HEK293 (cell line): ENCODE measurements at regions not wholly inside any gene's neighbourhood (a gene's known extent, or its start where the extent isn't known, plus 50 kb on each side); places are given as distances from the start of the nearest gene placed in this dataset.

Experiments
- CTCF ChIA-PET: fragments of 350-600 bp; formaldehyde crosslinking; extraction: SDS; loops from one replicate; lab custom pipeline; 2021; ENCODE audit warnings: antibody characterized with exemption; lab: Yijun Ruan, JAX
- POLR2A ChIA-PET: fragments of 300-600 bp; formaldehyde crosslinking; extraction: SDS; loops from one replicate; lab custom pipeline; 2020; ENCODE audit warnings: antibody characterized with exemption, inconsistent platforms; lab: Yijun Ruan, JAX
- H3K27ac ChIP-seq: fragments of 200-500 bp; sonication (Bioruptor generic); 2 replicates; pipeline ENCODE4 v1.5.1; 2014; ENCODE audit warnings: low read depth, low read length, control low read depth, inconsistent platforms; ENCODE audit errors: extremely low read depth
- H3K36me3 ChIP-seq, 2 experiments: fragments of 200-500 bp in 1 of 2; sonication (Bioruptor generic) in 1 of 2; 1 replicate in 1 of 2; 2 replicates in 1 of 2; pipeline ENCODE4 v1.5.1; 2014 to 2017; ENCODE audit warnings: inconsistent platforms in 2 of 2, low read length in 2 of 2; ENCODE audit not compliant: control insufficient read depth in 2 of 2, insufficient read depth in 1 of 2
- H3K4me1 ChIP-seq: fragments of 200-500 bp; sonication (Bioruptor generic); 2 replicates; pipeline ENCODE4 v1.5.1; 2014; ENCODE audit warnings: mild to moderate bottlenecking, low read length, inconsistent platforms; ENCODE audit not compliant: control insufficient read depth, insufficient read depth
- H3K4me3 ChIP-seq: 2 replicates; pipeline ENCODE4 v1.5.1; 2011; ENCODE audit warnings: low read depth, mild to moderate bottlenecking, control low read depth, low read length, moderate library complexity
- H3K9me3 ChIP-seq: fragments of 200-500 bp; sonication (Bioruptor generic); 2 replicates; pipeline ENCODE4 v1.5.1; 2014; ENCODE audit warnings: low read depth, low read length, inconsistent platforms; ENCODE audit not compliant: control insufficient read depth, insufficient read depth
- BCL11B ChIP-seq: fragments of 450-650 bp; formaldehyde crosslinking; IDR thresholded peaks from 2 replicates; pipeline ENCODE4 v1.5.1; 2016; ENCODE audit warnings: low read depth, missing biosample characterization, missing genetic modification characterization
- EGR2 ChIP-seq: fragments of 450-650 bp; formaldehyde crosslinking; IDR thresholded peaks from 2 replicates; pipeline ENCODE4 v1.5.1; 2016; ENCODE audit warnings: low read depth, missing biosample characterization, missing genetic modification characterization
- KLF16 ChIP-seq: fragments of 450-650 bp; formaldehyde crosslinking; IDR thresholded peaks from 2 replicates; pipeline ENCODE4 v1.5.1; 2017; ENCODE audit warnings: missing biosample characterization, missing genetic modification characterization
- KLF7 ChIP-seq: fragments of 450-650 bp; formaldehyde crosslinking; IDR thresholded peaks from 2 replicates; pipeline ENCODE4 v1.5.1; 2016; ENCODE audit warnings: missing biosample characterization, missing genetic modification characterization, borderline replicate concordance
- KLF8 ChIP-seq: fragments of 450-650 bp; formaldehyde crosslinking; IDR thresholded peaks from 2 replicates; pipeline ENCODE4 v1.5.1; 2016; ENCODE audit warnings: missing biosample characterization, missing genetic modification characterization
- SCRT1 ChIP-seq: fragments of 450-650 bp; formaldehyde crosslinking; IDR thresholded peaks from 2 replicates; pipeline ENCODE4 v1.5.1; 2016; ENCODE audit warnings: missing biosample characterization, missing genetic modification characterization, borderline replicate concordance
- ZNF266 ChIP-seq: fragments of 450-650 bp; formaldehyde crosslinking; IDR thresholded peaks from 2 replicates; pipeline ENCODE4 v1.5.1; 2016; ENCODE audit warnings: missing biosample characterization, missing genetic modification characterization, low read depth
- ZNF341 ChIP-seq: fragments of 450-650 bp; formaldehyde crosslinking; IDR thresholded peaks from 2 replicates; pipeline ENCODE4; 2016; ENCODE audit warnings: low read depth, missing biosample characterization, missing genetic modification characterization
- ZNF426 ChIP-seq: fragments of 450-650 bp; formaldehyde crosslinking; IDR thresholded peaks from 2 replicates; pipeline ENCODE4 v1.5.1; 2017; ENCODE audit warnings: missing biosample characterization, missing genetic modification characterization, mild to moderate bottlenecking, inconsistent platforms, moderate library complexity
- ZNF514 ChIP-seq: fragments of 450-650 bp; formaldehyde crosslinking; IDR thresholded peaks from 2 replicates; pipeline ENCODE4 v1.5.1; 2016; ENCODE audit warnings: missing biosample characterization, missing genetic modification characterization
- ZNF629 ChIP-seq: fragments of 450-650 bp; formaldehyde crosslinking; IDR thresholded peaks from 2 replicates; pipeline ENCODE4 v1.5.1; 2017; ENCODE audit warnings: missing biosample characterization, missing genetic modification characterization
- ZNF707 ChIP-seq: fragments of 450-650 bp; formaldehyde crosslinking; IDR thresholded peaks from 2 replicates; pipeline ENCODE4 v1.5.1; 2016; ENCODE audit warnings: missing biosample characterization, missing genetic modification characterization
- ZNF76 ChIP-seq: fragments of 450-650 bp; formaldehyde crosslinking; IDR thresholded peaks from 2 replicates; pipeline ENCODE4; 2016; ENCODE audit warnings: low read depth, missing biosample characterization, missing genetic modification characterization, borderline replicate concordance
- ZNF785 ChIP-seq: fragments of 450-650 bp; formaldehyde crosslinking; IDR thresholded peaks from 2 replicates; pipeline ENCODE4 v1.5.1; 2016; ENCODE audit warnings: missing biosample characterization, missing genetic modification characterization
- TF ChIP-seq, protein P1 (sequence below): fragments of 450-650 bp; formaldehyde crosslinking; IDR thresholded peaks from 2 replicates; pipeline ENCODE4 v1.5.1; 2017; ENCODE audit warnings: missing biosample characterization, missing genetic modification characterization
- TF ChIP-seq, protein P2 (sequence below): fragments of 450-650 bp; formaldehyde crosslinking; IDR thresholded peaks from 2 replicates; pipeline ENCODE4 v1.5.1; 2016; ENCODE audit warnings: missing biosample characterization, missing genetic modification characterization
- TF ChIP-seq, protein P3 (sequence below): fragments of 450-650 bp; formaldehyde crosslinking; IDR thresholded peaks from 2 replicates; pipeline ENCODE4 v1.5.1; 2017; ENCODE audit warnings: missing biosample characterization, missing genetic modification characterization
- TF ChIP-seq, protein P4 (sequence below): fragments of 450-650 bp; formaldehyde crosslinking; IDR thresholded peaks from 2 replicates; pipeline ENCODE4 v1.5.1; 2016; ENCODE audit warnings: missing biosample characterization, missing genetic modification characterization

DNA sequence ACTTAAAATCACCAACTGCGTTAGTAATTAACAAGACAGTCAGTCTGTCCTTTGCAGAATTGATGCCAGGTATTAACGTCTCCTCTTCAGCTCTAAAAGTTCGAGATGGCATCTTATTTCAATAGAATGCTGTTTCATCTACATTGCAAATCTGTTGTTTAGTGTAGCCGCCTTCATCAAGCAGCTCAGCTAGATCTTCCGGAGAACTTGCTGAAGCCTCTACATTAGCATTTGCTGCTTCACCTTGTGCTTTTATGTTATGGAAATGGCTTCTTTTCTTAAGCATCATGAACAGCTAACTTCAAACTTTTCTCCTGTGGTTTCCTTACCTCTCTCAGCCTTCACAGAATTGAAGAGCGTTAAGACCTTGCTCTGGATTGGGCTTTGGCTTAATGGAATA is 95.5 kb upstream of the FAM20C start:
- Histone ChIP-seq H3K4me1 (no peaks in the 10 kb centered on the region), H3K4me3 (no peak overlapping the region), H3K36me3 (no peaks in the 10 kb centered on the region)
- CTCF ChIA-PET = interaction anchor here (1.1 kb wide), 1 partner anchor 14 kb away, joined by 3 read pairs; no protein-coding TSS in a partner anchor
- no peak for TF ChIP-seq ZNF707
- no peak for TF ChIP-seq ZNF785 (tag by site-specific recombination)
- no peak for TF ChIP-seq ZNF266 (tag by site-specific recombination)
- TF ChIP-seq ZNF341 (tag by site-specific recombination) = no peak
- TF ChIP-seq KLF16 (tag by site-specific recombination) = no peak
- no peak for TF ChIP-seq ZNF514 (tag by site-specific recombination)
- no peak for TF ChIP-seq BCL11B (tag by site-specific recombination)
- TF ChIP-seq, protein P1, sequence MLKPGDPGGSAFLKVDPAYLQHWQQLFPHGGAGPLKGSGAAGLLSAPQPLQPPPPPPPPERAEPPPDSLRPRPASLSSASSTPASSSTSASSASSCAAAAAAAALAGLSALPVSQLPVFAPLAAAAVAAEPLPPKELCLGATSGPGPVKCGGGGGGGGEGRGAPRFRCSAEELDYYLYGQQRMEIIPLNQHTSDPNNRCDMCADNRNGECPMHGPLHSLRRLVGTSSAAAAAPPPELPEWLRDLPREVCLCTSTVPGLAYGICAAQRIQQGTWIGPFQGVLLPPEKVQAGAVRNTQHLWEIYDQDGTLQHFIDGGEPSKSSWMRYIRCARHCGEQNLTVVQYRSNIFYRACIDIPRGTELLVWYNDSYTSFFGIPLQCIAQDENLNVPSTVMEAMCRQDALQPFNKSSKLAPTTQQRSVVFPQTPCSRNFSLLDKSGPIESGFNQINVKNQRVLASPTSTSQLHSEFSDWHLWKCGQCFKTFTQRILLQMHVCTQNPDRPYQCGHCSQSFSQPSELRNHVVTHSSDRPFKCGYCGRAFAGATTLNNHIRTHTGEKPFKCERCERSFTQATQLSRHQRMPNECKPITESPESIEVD (tag by site-specific recombination) = no peak
- TF ChIP-seq, all 188 proteins: peak for 0
- Histone ChIP-seq H3K9me3 (no peaks in the 10 kb centered on the region), H3K27ac (no peak overlapping the region)
- POLR2A ChIA-PET = no interaction called here

DNA sequence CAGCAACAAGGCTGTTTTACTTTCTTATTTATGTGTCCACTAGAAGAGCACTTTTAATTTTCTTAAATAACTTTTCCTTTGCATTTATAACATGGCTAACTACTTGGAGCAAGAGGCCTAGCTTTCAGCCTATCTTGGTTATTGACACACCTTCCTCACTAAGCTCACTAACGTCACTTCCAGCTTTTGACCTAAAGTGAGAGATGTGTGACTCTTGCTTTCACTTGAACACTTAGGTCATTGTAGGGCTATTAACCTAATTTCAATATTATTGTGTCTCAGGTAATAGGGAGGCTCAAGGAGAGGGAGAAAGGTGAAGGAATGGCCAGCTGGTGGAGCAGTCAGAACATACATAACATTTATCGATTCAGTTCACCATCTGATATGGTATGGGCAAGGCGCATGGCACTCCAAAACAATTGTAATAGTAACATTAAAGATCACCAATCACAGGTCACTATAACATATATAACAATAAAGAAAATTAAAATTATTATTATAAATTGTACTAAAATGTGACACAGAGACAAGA is 95.0 kb upstream of the FAM20C start:
- ChIA-PET POLR2A (no interaction called here), CTCF (interaction anchor here (1.1 kb wide), 1 partner anchor 13 kb away, joined by 3 read pairs; no protein-coding TSS in a partner anchor)
- no peaks in the 10 kb centered on the region for H3K36me3 ChIP-seq
- TF ChIP-seq EGR2 (tag by site-specific recombination) (no peak), SCRT1 (no peak)
- H3K9me3 ChIP-seq = no peaks in the 10 kb centered on the region
- no peak overlapping the region for H3K4me3 ChIP-seq
- H3K4me1 ChIP-seq = no peaks in the 10 kb centered on the region
- no peak overlapping the region for H3K27ac ChIP-seq

DNA sequence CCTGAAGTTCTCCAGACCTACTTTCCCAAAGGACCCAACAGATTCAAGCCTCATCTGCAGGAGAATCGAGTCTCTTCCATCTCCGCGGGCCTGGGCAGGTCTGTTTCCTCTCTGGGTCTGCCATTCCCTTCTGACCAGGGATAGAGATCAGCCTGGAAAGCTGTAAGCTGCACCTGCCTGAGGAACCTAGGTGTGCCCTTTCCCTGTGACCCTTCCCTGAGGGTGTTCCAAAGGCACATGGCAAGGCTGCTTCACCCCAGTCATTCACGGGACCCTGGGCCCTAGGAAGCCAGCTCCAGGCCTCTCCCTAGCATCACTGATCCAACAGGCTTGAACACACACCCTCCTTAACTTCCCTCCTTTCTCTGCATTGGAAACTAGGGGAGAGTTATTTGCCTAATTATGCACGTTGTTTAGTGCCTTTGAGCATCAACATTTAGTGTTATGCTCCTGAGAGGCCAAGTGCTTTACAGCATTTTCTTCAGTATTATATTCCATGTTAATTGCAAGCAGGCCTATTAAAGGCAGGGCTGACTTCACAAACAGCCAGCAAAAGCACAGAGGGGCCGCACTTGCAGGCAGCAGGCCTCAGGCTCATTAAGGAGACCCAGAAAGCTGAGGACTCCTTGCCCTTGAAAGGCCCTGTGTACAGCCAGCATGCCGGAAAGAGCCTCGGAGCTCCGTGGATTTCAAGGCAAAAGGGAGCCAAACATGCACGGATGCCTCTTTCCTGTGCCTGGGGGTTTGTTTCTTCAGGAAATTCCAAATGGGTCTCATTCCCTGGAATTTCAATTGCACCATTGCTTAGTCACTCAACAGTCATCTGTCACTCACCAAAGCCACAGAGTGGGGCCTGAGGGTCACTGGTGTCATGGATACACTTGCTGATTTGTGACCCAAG is 91.0 kb upstream of the FAM20C start:
- POLR2A ChIA-PET = no interaction called here
- CTCF ChIA-PET = no interaction called here

DNA sequence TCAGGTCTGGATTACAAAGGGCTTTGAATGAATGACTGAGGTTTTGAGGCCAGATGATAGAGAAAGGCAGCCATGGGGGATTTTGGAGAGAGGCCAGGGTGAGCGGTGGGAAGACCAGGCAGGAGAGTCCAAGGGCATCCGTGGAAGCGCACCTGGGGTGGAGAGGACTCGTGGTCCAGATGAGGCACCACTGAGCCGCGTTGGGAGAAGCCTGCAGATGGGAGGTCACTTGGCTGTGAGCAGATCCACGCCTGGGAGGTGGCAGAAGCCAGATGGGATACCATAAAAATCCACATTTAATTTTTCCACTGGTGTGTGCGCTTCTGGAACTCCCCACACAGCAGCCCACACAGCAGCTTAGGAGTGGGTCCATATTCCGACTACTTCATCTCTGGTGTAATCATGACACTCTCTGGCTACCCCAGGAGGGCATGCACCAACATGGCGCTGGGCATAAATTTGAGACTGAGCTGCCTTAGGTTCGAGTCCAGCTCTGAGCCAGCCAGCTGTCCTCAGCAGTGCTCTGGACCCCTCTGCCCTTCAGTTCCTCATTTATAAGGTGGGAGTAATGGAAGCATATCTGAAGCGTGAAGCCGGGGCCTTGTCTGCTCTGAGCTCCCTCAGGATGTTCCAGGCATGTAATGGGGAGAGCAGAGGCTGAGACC is 90.2 kb upstream of the FAM20C start:
- CTCF ChIA-PET = no interaction called here
- Histone ChIP-seq H3K27ac (no peak overlapping the region), H3K36me3 (no peaks in the 10 kb centered on the region), H3K4me3 (no peak overlapping the region), H3K4me1 (no peaks in the 10 kb centered on the region), H3K9me3 (no peaks in the 10 kb centered on the region)
- POLR2A ChIA-PET = no interaction called here
- TF ChIP-seq, protein P2, sequence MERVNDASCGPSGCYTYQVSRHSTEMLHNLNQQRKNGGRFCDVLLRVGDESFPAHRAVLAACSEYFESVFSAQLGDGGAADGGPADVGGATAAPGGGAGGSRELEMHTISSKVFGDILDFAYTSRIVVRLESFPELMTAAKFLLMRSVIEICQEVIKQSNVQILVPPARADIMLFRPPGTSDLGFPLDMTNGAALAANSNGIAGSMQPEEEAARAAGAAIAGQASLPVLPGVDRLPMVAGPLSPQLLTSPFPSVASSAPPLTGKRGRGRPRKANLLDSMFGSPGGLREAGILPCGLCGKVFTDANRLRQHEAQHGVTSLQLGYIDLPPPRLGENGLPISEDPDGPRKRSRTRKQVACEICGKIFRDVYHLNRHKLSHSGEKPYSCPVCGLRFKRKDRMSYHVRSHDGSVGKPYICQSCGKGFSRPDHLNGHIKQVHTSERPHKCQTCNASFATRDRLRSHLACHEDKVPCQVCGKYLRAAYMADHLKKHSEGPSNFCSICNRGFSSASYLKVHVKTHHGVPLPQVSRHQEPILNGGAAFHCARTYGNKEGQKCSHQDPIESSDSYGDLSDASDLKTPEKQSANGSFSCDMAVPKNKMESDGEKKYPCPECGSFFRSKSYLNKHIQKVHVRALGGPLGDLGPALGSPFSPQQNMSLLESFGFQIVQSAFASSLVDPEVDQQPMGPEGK (tag by site-specific recombination) = no peak
- TF ChIP-seq KLF8 (no peak), ZNF629 (no peak), ZNF426 (no peak), ZNF76 (tag by site-specific recombination) (no peak)
- TF ChIP-seq, protein P3, sequence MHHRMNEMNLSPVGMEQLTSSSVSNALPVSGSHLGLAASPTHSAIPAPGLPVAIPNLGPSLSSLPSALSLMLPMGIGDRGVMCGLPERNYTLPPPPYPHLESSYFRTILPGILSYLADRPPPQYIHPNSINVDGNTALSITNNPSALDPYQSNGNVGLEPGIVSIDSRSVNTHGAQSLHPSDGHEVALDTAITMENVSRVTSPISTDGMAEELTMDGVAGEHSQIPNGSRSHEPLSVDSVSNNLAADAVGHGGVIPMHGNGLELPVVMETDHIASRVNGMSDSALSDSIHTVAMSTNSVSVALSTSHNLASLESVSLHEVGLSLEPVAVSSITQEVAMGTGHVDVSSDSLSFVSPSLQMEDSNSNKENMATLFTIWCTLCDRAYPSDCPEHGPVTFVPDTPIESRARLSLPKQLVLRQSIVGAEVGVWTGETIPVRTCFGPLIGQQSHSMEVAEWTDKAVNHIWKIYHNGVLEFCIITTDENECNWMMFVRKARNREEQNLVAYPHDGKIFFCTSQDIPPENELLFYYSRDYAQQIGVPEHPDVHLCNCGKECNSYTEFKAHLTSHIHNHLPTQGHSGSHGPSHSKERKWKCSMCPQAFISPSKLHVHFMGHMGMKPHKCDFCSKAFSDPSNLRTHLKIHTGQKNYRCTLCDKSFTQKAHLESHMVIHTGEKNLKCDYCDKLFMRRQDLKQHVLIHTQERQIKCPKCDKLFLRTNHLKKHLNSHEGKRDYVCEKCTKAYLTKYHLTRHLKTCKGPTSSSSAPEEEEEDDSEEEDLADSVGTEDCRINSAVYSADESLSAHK = no peak
- TF ChIP-seq, protein P4, sequence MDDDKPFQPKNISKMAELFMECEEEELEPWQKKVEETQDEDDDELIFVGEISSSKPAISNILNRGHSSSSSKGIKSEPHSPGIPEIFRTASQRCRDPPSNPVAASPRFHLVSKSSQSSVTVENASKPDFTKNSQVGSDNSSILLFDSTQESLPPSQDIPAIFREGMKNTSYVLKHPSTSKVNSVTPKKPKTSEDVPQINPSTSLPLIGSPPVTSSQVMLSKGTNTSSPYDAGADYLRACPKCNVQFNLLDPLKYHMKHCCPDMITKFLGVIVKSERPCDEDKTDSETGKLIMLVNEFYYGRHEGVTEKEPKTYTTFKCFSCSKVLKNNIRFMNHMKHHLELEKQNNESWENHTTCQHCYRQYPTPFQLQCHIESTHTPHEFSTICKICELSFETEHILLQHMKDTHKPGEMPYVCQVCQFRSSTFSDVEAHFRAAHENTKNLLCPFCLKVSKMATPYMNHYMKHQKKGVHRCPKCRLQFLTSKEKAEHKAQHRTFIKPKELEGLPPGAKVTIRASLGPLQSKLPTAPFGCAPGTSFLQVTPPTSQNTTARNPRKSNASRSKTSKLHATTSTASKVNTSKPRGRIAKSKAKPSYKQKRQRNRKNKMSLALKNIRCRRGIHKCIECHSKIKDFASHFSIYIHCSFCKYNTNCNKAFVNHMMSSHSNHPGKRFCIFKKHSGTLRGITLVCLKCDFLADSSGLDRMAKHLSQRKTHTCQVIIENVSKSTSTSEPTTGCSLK = no peak

More for the DNA sequence above, 91.0 kb upstream of the FAM20C start:
- Histone ChIP-seq H3K4me3 (no peak overlapping the region), H3K27ac (no peak overlapping the region)
- TF ChIP-seq KLF7 (tag by site-specific recombination) = no peak
- TF ChIP-seq, all 188 proteins: peak for 0
- Histone ChIP-seq H3K4me1 (no peaks in the 10 kb centered on the region), H3K9me3 (no peaks in the 10 kb centered on the region), H3K36me3 (no peaks in the 10 kb centered on the region)
